Mucosa of stomach (tissue), 1 donor: ENCODE measurements at regions not wholly inside any gene's neighbourhood (a gene's known extent, or its start where the extent isn't known, plus 50 kb on each side); places are given as distances from the start of the nearest gene placed in this dataset.

Experiments used
- H3K27me3 ChIP-seq: one replicate; pipeline ENCODE4 v1.7.0; 2013; ENCODE audit warnings: mild to moderate bottlenecking, low read length; ENCODE audit not compliant: control insufficient read depth, insufficient read depth
- H3K36me3 ChIP-seq: one replicate; pipeline ENCODE4 v1.7.0; 2013; ENCODE audit warnings: low read length; ENCODE audit not compliant: control insufficient read depth, insufficient read depth
- H3K4me1 ChIP-seq: one replicate; pipeline ENCODE4 v1.7.0; 2013; ENCODE audit warnings: mild to moderate bottlenecking, low read length; ENCODE audit not compliant: control insufficient read depth, insufficient read depth
- H3K4me3 ChIP-seq: one replicate; pipeline ENCODE4 v1.7.0; 2013; ENCODE audit warnings: low read length
- H3K9ac ChIP-seq: one replicate; pipeline ENCODE4 v1.7.0; 2013; ENCODE audit warnings: mild to moderate bottlenecking, low read length, moderate library complexity
- H3K9me3 ChIP-seq: one replicate; pipeline ENCODE4 v1.7.0; 2013; ENCODE audit warnings: mild to moderate bottlenecking, low read length, moderate library complexity; ENCODE audit not compliant: control insufficient read depth
- donor health status: Pancreatic carcinoma.

GRCh38 chr1:25148673-25149300 lies 83.5 kb downstream of the SYF2 start:
- Histone ChIP-seq H3K9me3 (no peaks in the 10 kb centered on the region), H3K9ac (no peak overlapping the region), H3K36me3 (no peaks in the 10 kb centered on the region), H3K4me1 (no peaks in the 10 kb centered on the region), H3K4me3 (no peak overlapping the region), H3K27me3 (no peaks in the 10 kb centered on the region)

GRCh38 chr1:25146451-25146855 lies 85.8 kb downstream of the SYF2 start:
- Histone ChIP-seq H3K27me3 (no peaks in the 10 kb centered on the region), H3K4me1 (no peaks in the 10 kb centered on the region), H3K9ac (no peak overlapping the region), H3K36me3 (no peaks in the 10 kb centered on the region), H3K4me3 (no peak overlapping the region), H3K9me3 (no peaks in the 10 kb centered on the region)

GRCh38 chr1:25145775-25146393 lies 86.4 kb downstream of the SYF2 start:
- Histone ChIP-seq H3K36me3 (no peaks in the 10 kb centered on the region), H3K9me3 (no peaks in the 10 kb centered on the region), H3K9ac (no peak overlapping the region), H3K4me3 (no peak overlapping the region), H3K27me3 (no peaks in the 10 kb centered on the region), H3K4me1 (no peaks in the 10 kb centered on the region)

GRCh38 chr1:25140073-25140797 lies 92.1 kb downstream of the SYF2 start:
- Histone ChIP-seq H3K9ac (no peak overlapping the region), H3K4me1 (no peaks in the 10 kb centered on the region), H3K27me3 (peaks cover 4% of the 10 kb centered on the region), H3K36me3 (no peaks in the 10 kb centered on the region), H3K4me3 (no peak overlapping the region), H3K9me3 (no peaks in the 10 kb centered on the region)

GRCh38 chr1:25137521-25138395 lies 94.5 kb downstream of the SYF2 start:
- no peaks in the 10 kb centered on the region for H3K4me1 ChIP-seq
- no peaks in the 10 kb centered on the region for H3K36me3 ChIP-seq
- H3K27me3 ChIP-seq, result peaks cover 4% of the 10 kb centered on the region
- H3K9ac ChIP-seq, result no peak overlapping the region
- no peaks in the 10 kb centered on the region for H3K9me3 ChIP-seq
- H3K4me3 ChIP-seq, result no peak overlapping the region

GRCh38 chr1:25137106-25137505 lies 95.2 kb downstream of the SYF2 start:
- Histone ChIP-seq H3K4me3 (no peak overlapping the region), H3K4me1 (no peaks in the 10 kb centered on the region), H3K9ac (no peak overlapping the region), H3K27me3 (peaks cover 4% of the 10 kb centered on the region), H3K36me3 (no peaks in the 10 kb centered on the region), H3K9me3 (no peaks in the 10 kb centered on the region)

GRCh38 chr1:25135909-25136308 lies 96.4 kb downstream of the SYF2 start:
- H3K4me1 ChIP-seq, result no peaks in the 10 kb centered on the region

GRCh38 chr1:25134801-25135461 lies 97.4 kb downstream of the SYF2 start:
- Histone ChIP-seq H3K4me3 (no peak overlapping the region), H3K36me3 (no peaks in the 10 kb centered on the region), H3K9ac (no peak overlapping the region), H3K4me1 (no peaks in the 10 kb centered on the region), H3K27me3 (no peaks in the 10 kb centered on the region), H3K9me3 (no peaks in the 10 kb centered on the region)

More at GRCh38 chr1:25135909-25136308, 96.4 kb downstream of the SYF2 start:
- H3K4me3 ChIP-seq, result no peak overlapping the region
- H3K36me3 ChIP-seq, result no peaks in the 10 kb centered on the region
- peaks cover 4% of the 10 kb centered on the region for H3K27me3 ChIP-seq
- H3K9ac ChIP-seq, result no peak overlapping the region
- H3K9me3 ChIP-seq, result no peaks in the 10 kb centered on the region

GRCh38 chr1:25134307-25134706 lies 98.0 kb downstream of the SYF2 start:
- Histone ChIP-seq H3K9ac (no peak overlapping the region), H3K9me3 (no peaks in the 10 kb centered on the region), H3K4me3 (no peak overlapping the region), H3K27me3 (no peaks in the 10 kb centered on the region), H3K4me1 (no peaks in the 10 kb centered on the region), H3K36me3 (no peaks in the 10 kb centered on the region)

- H3K4me1 ChIP-seq, result no peaks in the 10 kb centered on the region
- H3K9me3 ChIP-seq, result no peaks in the 10 kb centered on the region
- H3K4me3 ChIP-seq, result no peak overlapping the region
- no peaks in the 10 kb centered on the region for H3K27me3 ChIP-seq
- no peak overlapping the region for H3K9ac ChIP-seq
- H3K36me3 ChIP-seq, result no peaks in the 10 kb centered on the region
Observed at GRCh38 chr1:25131794-25132193, 100.5 kb downstream of the SYF2 start.

- Histone ChIP-seq H3K9ac (no peak overlapping the region), H3K36me3 (no peaks in the 10 kb centered on the region), H3K4me3 (no peak overlapping the region), H3K4me1 (no peaks in the 10 kb centered on the region), H3K9me3 (peaks cover 4% of the 10 kb centered on the region), H3K27me3 (no peaks in the 10 kb centered on the region)
Observed at GRCh38 chr1:25130895-25131294, 101.4 kb downstream of the SYF2 start.
